ENCODE measurements at regions not wholly inside any gene's neighbourhood (a gene's known extent, or its start where the extent isn't known, plus 50 kb on each side); places are given as distances from the start of the nearest gene placed in this dataset.

DNA sequence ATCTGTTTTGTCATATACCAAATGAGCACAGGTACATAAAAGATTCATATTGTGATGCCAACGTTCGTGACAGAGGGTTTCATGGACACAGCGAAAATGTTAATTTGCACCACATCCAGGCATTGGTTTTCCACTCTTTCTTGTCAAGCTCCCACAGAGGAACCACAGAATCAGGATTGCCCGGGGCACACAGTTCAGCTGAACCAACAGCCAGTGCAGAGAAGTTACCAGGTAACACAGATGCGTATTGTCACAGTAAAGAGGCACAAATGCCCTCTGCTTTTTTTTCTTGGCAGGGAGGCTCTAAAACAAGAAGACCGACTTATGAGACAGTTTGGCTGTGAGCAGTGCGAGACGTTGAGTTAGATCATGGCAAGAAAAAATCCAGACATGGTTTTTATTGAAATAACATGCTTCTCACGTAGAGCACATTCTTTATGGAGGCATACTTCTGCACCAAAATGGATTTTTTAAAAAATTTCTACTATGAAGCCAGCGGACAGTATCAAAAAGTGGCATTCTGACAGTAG is 331.1 kb upstream of the KIAA1217 start:
- Histone ChIP-seq H3K4me2 (ENCODE audit: low read length) (no peak overlapping the region), H2AFZ (ENCODE audit: low read depth, low read length) (no peak overlapping the region), H3K27ac (ENCODE audit: low read length) (no peak overlapping the region), H3K9ac (ENCODE audit: low read length) (no peak overlapping the region), H3K9me3 (ENCODE audit: low read length) (no peaks in the 10 kb centered on the region), H3K4me3 (ENCODE audit: low read length) (no peak overlapping the region), H3K27me3 (ENCODE audit: insufficient read depth, low read depth, low read length) (no peaks in the 10 kb centered on the region), H4K20me1 (ENCODE audit: insufficient read depth) (no peaks in the 10 kb centered on the region), H3K79me2 (replicated peaks; ENCODE audit: insufficient read depth, low read length) (no peaks in the 10 kb centered on the region), H3K36me3 (ENCODE audit: insufficient read depth, low read length) (no peaks in the 10 kb centered on the region), H3K9me2 (ENCODE audit: insufficient read depth, low read length) (no peaks in the 10 kb centered on the region), H3F3A (ENCODE audit: insufficient read depth, low read length, poor library complexity, severe bottlenecking) (no peaks in the 10 kb centered on the region)
- TF ChIP-seq MXI1 (conservative IDR thresholded peaks at IDR 0.05; ENCODE audit: poor library complexity, severe bottlenecking): no peak
- TF ChIP-seq TAF1 (IDR thresholded peaks at IDR 0.05; ENCODE audit: low read depth): no peak
- no peak for TF ChIP-seq POLR2AphosphoS5 (IDR thresholded peaks at IDR 0.05)
- no peak for TF ChIP-seq EZH2 (IDR thresholded peaks at IDR 0.05; ENCODE audit: borderline replicate concordance, insufficient read depth, low read length, poor library complexity, severe bottlenecking)
- TF ChIP-seq RAD21 (conservative IDR thresholded peaks at IDR 0.05): no peak
- no peak for TF ChIP-seq EP300 (conservative IDR thresholded peaks at IDR 0.05; ENCODE audit: poor library complexity, severe bottlenecking)
- TF ChIP-seq, protein P1, sequence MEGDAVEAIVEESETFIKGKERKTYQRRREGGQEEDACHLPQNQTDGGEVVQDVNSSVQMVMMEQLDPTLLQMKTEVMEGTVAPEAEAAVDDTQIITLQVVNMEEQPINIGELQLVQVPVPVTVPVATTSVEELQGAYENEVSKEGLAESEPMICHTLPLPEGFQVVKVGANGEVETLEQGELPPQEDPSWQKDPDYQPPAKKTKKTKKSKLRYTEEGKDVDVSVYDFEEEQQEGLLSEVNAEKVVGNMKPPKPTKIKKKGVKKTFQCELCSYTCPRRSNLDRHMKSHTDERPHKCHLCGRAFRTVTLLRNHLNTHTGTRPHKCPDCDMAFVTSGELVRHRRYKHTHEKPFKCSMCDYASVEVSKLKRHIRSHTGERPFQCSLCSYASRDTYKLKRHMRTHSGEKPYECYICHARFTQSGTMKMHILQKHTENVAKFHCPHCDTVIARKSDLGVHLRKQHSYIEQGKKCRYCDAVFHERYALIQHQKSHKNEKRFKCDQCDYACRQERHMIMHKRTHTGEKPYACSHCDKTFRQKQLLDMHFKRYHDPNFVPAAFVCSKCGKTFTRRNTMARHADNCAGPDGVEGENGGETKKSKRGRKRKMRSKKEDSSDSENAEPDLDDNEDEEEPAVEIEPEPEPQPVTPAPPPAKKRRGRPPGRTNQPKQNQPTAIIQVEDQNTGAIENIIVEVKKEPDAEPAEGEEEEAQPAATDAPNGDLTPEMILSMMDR (IDR thresholded peaks at IDR 0.05; ENCODE audit: poor library complexity, severe bottlenecking): no peak
- TF ChIP-seq SMC3 (conservative IDR thresholded peaks at IDR 0.05; ENCODE audit: poor library complexity): no peak
- TF ChIP-seq, protein P2, sequence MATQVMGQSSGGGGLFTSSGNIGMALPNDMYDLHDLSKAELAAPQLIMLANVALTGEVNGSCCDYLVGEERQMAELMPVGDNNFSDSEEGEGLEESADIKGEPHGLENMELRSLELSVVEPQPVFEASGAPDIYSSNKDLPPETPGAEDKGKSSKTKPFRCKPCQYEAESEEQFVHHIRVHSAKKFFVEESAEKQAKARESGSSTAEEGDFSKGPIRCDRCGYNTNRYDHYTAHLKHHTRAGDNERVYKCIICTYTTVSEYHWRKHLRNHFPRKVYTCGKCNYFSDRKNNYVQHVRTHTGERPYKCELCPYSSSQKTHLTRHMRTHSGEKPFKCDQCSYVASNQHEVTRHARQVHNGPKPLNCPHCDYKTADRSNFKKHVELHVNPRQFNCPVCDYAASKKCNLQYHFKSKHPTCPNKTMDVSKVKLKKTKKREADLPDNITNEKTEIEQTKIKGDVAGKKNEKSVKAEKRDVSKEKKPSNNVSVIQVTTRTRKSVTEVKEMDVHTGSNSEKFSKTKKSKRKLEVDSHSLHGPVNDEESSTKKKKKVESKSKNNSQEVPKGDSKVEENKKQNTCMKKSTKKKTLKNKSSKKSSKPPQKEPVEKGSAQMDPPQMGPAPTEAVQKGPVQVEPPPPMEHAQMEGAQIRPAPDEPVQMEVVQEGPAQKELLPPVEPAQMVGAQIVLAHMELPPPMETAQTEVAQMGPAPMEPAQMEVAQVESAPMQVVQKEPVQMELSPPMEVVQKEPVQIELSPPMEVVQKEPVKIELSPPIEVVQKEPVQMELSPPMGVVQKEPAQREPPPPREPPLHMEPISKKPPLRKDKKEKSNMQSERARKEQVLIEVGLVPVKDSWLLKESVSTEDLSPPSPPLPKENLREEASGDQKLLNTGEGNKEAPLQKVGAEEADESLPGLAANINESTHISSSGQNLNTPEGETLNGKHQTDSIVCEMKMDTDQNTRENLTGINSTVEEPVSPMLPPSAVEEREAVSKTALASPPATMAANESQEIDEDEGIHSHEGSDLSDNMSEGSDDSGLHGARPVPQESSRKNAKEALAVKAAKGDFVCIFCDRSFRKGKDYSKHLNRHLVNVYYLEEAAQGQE (IDR thresholded peaks at IDR 0.05; ENCODE audit: borderline replicate concordance): no peak

DNA sequence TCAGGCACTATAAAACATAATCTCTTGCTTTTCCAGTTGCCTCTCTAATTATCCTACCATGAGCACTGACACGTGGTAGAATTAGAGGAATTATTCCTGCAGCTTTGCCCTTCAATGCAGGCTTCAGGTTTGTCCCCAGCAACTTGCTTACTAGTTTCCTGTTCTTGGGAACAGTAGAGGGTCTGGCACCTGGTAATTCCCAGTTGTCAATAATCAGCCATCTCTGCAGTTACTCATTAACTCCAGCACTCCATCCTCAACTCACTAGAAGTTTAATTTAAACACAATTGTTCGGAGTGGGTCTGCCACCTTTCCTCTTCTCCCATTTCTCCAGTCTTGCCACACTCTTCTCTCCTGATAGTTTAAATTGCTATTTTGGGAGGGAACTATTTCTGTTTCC is 324.3 kb upstream of the KIAA1217 start:
- H3K9me3 ChIP-seq (ENCODE audit: low read length): no peaks in the 10 kb centered on the region
- no peaks in the 10 kb centered on the region for H3K9me2 ChIP-seq (ENCODE audit: insufficient read depth, low read length)
- H2AFZ ChIP-seq (ENCODE audit: low read depth, low read length): no peak overlapping the region
- no peak overlapping the region for H3K4me3 ChIP-seq (ENCODE audit: low read length)
- H3K4me2 ChIP-seq (ENCODE audit: low read length): no peak overlapping the region
- no peaks in the 10 kb centered on the region for H3K36me3 ChIP-seq (ENCODE audit: insufficient read depth, low read length)
- no peak for TF ChIP-seq RAD21 (conservative IDR thresholded peaks at IDR 0.05)
- TF ChIP-seq, protein P2 (IDR thresholded peaks at IDR 0.05; ENCODE audit: borderline replicate concordance): peak; percentile 39
- H3K9ac ChIP-seq (ENCODE audit: low read length): no peak overlapping the region
- no peaks in the 10 kb centered on the region for H4K20me1 ChIP-seq (ENCODE audit: insufficient read depth)
- H3F3A ChIP-seq (ENCODE audit: insufficient read depth, low read length, poor library complexity, severe bottlenecking): no peaks in the 10 kb centered on the region
- H3K27me3 ChIP-seq (ENCODE audit: insufficient read depth, low read depth, low read length): no peaks in the 10 kb centered on the region
- peak overlapping the region; percentile 14 for H3K27ac ChIP-seq (ENCODE audit: low read length)
- H3K79me2 ChIP-seq (replicated peaks; ENCODE audit: insufficient read depth, low read length): no peaks in the 10 kb centered on the region

All from neural cell (in vitro differentiated cells).